ENCODE measurements at regions not wholly inside any gene's neighbourhood (a gene's known extent, or its start where the extent isn't known, plus 50 kb on each side); places are given as distances from the start of the nearest gene placed in this dataset.
"Not testable (repeated sequence)": the region's sequence is repeated elsewhere in the genome, so short reads cannot be mapped to it uniquely, and the experiment has no call there.

GRCh38 chr13:50616101-50616500, 227.4 kb downstream of the DLEU7 start:
- no peak for DNase-seq

DNA sequence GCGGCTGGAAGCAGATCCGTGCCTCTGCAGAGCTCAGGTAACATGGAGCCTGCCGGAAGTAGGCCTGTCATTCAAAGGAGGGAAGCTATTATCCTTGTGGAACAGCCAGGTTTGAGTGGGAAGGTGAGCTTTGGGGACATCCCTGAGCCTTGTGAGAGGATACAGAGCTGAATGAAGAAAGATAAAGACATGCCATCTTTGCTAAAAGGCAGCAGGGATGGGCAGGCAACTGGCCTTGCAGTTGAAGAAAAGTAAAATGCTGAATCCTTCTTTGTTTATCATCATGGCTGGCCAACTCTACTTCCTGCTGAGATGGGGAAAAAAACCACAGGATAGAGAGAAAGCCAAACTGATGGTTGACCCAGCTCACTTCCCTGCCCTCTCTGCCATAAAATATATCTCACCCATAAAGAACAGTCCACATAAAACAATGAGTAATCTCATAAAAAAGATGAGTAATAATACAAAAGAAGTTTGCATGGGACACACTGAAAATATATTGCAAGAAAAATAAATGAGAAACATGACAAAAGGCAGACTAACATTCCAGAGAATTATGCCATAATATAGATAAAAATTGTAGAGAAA, 226.3 kb downstream of the DLEU7 start:
- no peak for DNase-seq

DNA sequence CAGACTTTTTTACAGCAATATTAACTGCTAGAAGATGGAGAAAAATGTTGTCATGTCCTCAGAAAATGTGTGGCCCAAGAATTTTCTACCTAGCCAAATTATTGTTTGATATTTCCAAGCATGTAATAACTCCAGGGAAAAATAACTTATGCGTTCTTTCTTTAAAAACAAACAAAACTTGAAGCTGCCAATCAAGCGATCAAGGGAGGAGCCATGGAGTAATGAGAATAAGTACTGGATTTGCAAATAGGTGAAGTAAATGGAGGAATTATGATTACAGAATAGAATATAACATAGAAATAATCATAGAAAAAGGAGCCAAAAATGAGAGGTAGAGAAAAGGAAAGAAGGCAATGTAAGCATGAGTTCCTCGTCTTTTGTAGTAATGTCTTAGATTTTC, 225.3 kb downstream of the DLEU7 start:
- no peak for DNase-seq

GRCh38 chr13:50626101-50626547, 217.4 kb downstream of the DLEU7 start:
- DNase-seq, result no peak

- DNase-seq, result no peak
Measured at GRCh38 chr13:50627111-50627510, 216.4 kb downstream of the DLEU7 start.

DNA sequence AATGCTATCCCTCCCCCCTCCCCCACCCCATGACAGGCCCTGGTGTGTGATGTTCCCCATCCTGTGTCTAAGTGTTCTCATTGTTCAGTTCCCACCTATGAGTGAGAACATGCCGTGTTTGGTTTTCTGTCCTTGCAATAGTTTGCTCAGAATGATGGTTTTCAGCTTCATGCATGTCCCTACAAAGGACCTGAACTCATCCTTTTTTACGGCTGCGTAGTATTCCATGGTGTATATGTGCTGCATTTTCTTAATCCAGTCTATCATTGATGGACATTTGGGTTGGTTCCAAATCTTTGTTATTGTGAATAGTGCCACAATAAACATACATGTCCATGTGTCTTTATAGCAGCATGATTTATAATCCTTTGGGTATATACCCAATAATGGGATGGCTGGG, 215.0 kb downstream of the DLEU7 start:
- not testable (repeated sequence) for DNase-seq

DNA sequence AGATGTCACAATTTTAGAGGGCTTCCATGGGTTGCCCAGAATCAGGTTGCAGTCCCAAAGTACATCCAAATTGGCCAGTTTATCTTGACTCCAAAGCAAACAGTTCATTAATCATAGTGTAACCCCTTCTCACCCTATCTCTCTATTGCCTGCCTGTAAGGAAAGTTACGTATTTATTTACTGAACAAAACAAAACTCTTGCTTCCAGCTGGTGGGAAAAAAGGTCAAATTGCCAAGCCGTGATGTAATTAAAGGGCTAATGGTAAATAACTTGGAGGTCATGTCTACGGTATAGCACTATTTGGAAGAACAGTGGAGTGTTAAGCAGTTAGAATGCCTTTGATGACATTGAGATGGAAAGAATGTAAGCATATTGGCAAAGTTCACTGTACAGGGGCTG, 214.0 kb downstream of the DLEU7 start:
- DNase-seq, result no peak

- DNase-seq, result no peak
Measured at GRCh38 chr13:50629966-50630365, 213.5 kb downstream of the DLEU7 start.

DNA sequence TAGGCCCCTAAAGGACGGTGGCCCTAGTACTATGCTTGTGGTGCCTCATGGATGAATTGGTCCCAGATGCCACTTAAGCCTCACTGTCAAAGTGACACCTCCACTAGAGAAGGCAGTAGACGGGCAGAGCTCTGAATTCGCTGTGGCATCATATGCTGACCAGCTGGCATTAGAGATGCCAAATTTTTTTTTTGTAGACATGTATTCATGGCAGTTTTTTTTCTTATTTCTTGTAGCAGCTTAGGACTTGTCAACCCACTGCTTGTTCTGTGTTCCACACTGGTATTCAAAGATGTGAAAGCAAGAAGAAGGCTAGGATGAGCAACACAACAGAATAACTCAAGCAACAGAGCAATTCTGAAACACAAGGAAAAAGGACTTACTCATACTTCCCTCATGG, 212.5 kb downstream of the DLEU7 start:
- DNase-seq, result no peak

DNA sequence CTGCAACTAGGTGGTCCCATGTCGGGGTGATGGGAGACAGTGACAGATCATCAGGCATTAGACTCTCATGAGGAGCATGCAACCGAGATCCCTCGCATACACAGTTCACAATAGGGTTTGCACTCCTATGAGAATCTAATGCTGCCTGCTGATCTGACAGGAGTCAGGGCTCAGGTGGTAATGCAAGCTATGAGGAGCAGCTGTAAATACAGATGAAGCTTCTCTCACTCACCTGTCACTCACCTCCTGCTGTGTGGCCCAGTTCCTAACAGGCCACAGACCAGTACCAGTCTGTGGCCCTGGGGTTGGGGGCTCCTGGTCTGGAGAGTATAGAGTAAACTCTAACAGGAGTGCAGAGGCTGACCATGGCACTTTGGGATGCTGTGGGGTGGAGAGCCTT, 209.2 kb downstream of the DLEU7 start:
- DNase-seq, result no peak

DNA sequence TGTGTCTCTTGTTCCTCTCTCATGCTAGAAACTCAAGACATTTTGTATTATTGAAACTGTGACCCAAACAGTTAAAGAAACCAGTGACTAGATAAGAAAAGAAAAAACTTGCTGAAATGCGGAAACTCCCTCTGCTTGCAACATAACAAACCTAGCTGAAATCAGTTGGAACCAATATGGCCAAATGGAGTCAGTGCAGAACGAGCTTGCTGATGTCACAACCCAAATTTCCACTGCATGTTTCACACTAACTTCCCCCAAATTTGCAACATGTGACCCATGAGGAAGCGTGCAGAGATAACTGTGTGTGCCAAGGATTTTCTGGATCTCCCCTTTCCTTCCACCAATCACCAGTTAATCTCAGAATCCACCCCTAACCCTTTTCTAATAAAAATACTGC, 208.0 kb downstream of the DLEU7 start:
- DNase-seq, result no peak

DNA sequence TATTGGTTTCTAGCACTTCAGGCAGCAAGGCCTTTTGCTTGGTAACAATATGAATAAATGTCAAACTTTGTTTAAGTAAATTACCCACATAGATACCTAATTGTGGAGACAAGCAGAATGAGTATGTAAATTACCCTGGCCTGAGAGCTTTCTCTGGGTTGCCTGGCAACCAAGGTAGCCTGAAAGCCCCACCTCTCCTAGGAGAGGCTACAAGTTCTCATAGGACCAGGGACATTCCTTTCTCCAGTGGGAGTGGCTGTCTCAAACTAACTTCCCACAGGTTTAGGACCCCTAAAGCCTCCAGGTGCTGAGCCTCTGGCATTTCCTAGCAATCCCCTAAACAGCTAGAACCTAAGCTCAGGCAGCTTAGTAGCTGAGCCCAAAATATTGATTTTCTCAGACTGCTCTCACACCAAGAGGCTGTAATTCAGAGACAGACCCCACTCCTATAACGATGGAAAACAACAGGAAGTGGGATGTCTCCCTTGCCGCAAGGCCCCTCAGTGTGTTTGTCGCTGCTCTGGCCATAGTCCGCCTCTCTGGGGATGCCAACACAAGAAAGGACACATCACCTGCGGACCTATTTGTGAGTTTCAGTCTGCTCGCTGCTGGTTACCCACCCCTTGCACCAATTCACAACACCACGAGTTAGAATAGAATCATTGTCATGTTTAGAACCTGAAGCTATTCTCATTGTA, 207.3 kb downstream of the DLEU7 start:
- no peak for DNase-seq

GRCh38 chr13:50643060-50643459, 200.4 kb downstream of the DLEU7 start:
- no peak for DNase-seq

- no peak for DNase-seq
Measured at GRCh38 chr13:50644081-50644871, 199.2 kb downstream of the DLEU7 start.

GRCh38 chr13:50645092-50645491, 198.4 kb downstream of the DLEU7 start:
- DNase-seq, result no peak

- no peak for DNase-seq
Measured at GRCh38 chr13:50646070-50646469, 197.4 kb downstream of the DLEU7 start.

GRCh38 chr13:50649211-50649610, 194.3 kb downstream of the DLEU7 start:
- no peak for DNase-seq

- DNase-seq, result no peak
Measured at GRCh38 chr13:50650592-50651504, 192.6 kb downstream of the DLEU7 start.

- no peak for DNase-seq
Measured at GRCh38 chr13:50651922-50652321, 191.6 kb downstream of the DLEU7 start.

DNA sequence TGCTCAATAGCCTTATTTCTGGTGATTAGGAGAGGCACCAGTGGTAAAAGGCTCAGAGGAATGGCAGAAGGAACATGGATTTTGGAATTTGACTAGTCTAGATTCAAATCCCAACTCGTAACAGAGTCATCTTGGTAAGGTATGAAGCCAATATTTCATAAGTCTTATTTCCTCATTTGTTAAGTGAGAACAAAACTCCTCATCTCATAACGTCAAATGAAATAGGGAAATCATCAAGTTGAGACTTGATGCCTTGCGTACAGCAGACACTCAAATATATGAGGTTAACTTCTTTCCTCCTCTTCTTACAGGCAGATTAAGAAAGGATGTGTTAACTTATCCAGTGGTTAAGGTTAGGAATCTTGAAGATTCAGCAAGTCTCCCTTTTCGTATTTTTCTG, 189.2 kb downstream of the DLEU7 start:
- no peak for DNase-seq

- DNase-seq, result not testable (repeated sequence)
Measured at GRCh38 chr13:50661881-50662280, 181.6 kb downstream of the DLEU7 start.

DNA sequence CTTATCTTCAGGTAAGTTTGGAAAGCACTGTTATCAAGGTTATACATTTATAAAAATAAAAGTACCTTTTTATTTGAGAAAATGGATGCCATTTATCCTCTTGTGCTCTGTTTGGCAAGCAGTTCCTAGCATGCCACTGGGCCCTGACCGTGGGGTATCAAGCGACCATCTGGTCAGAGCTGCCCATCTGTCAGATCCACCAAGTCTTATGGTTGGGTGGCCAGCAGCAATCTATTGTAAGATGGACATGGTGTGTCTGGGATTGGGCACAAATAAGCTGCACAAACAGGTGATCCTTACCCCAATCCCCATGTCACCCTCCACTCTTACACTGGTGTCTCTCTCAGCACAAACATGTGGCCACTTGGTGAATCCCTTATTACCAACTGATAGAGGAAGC, 178.5 kb downstream of the DLEU7 start:
- no peak for DNase-seq

DNA sequence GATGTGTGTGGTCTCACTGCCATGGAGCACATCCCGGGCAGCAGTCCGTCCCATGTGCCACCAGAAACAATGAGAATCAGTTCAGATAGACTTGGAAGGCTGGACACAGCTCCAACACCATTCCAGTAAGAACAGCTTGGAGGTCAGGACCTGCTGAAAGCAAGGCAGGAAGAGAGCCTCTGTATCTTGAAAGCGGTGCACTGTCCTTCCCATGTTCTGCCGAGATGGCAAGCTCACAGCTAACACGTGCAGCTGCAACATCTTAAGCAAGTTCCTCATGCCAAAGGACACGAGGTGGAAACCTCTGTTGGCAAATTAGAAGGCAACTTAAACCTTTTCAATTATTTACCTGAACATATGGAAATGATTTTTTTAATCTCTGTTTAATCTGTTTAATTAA, 175.4 kb downstream of the DLEU7 start:
- no peak for DNase-seq

Data from NCI-H1417 treated with DMSO at 0.1 percent for 48 hours (cell line).